ENCODE measurements at regions not wholly inside any gene's neighbourhood (a gene's known extent, or its start where the extent isn't known, plus 50 kb on each side); places are given as distances from the start of the nearest gene placed in this dataset.
"Not testable (repeated sequence)": the region's sequence is repeated elsewhere in the genome, so short reads cannot be mapped to it uniquely, and the experiment has no call there.

- H4K20me1 ChIP-seq (replicated peaks; ENCODE audit: control insufficient read depth, insufficient read depth, low read length), result no peaks in the 10 kb centered on the region
- in situ Hi-C loops (cut with MboI), result no loop called here
- no peak overlapping the region for H3K4me3 ChIP-seq
- 0% methylated on average over 4 of the region's 4 CpGs for WGBS (ENCODE audit: insufficient coverage, low coverage, missing lambda C conversion rate)
- ATAC-seq (no peak), DNase-seq (ENCODE audit: extremely low read depth in 1 of 4, low spot score in 3 of 4) (no peak), FAIRE-seq (no peak)
- no peaks in the 10 kb centered on the region for H3K79me2 ChIP-seq (ENCODE audit: control insufficient read depth, insufficient read depth, low read length)
- no peak overlapping the region for H3K4me2 ChIP-seq (ENCODE audit: insufficient read depth, low read length)
- no peak overlapping the region for H3K9ac ChIP-seq (ENCODE audit: insufficient read depth in 1 of 2, low read depth in 2 of 2, low read length in 2 of 2)
- POLR2A ChIA-PET, result no interaction called here
- intact Hi-C loops (cut with micrococcal nuclease), result no loop called here
- H3K4me1 ChIP-seq (replicated peaks in 1 of 2; ENCODE audit: control insufficient read depth in 2 of 2, insufficient read depth in 2 of 2, low read length in 2 of 2), result no peaks in the 10 kb centered on the region
- H3K9me3 ChIP-seq (replicated peaks; ENCODE audit: control insufficient read depth, insufficient read depth, low read depth, low read length), result no peaks in the 10 kb centered on the region; the same call in 1 of the 2 replicates
- BruUV-seq (replicated peaks), result no TSS peak
- no peaks in the 10 kb centered on the region for H3K27me3 ChIP-seq (ENCODE audit: control insufficient read depth in 2 of 2, insufficient read depth in 2 of 2, low read length in 2 of 2)
- CTCF ChIA-PET (ENCODE audit: low intra/inter-chr PET ratio), result no interaction called here
- H3K36me3 ChIP-seq (ENCODE audit: control insufficient read depth, insufficient read depth, low read length), result no peaks in the 10 kb centered on the region
- H3K27ac ChIP-seq (ENCODE audit: extremely low read depth, low read depth, low read length), result no peak overlapping the region
- no peaks in the 10 kb centered on the region for H3K9me1 ChIP-seq (ENCODE audit: control insufficient read depth, insufficient read depth, low read length)
- TF ChIP-seq RBM34 (IDR thresholded peaks at IDR 0.05; ENCODE audit: borderline replicate concordance, insufficient read depth, low read length) (no peak), NFE2 (IDR thresholded peaks at IDR 0.05; ENCODE audit: low read depth) (no peak), CREBBP (IDR thresholded peaks at IDR 0.05; ENCODE audit: low read depth, low read length) (peak; percentile 11), CLOCK (CRISPR knock-in tag; IDR thresholded peaks at IDR 0.05; ENCODE audit: borderline replicate concordance) (no peak), ZBTB26 (CRISPR knock-in tag; IDR thresholded peaks at IDR 0.05) (no peak)
- H2AFZ ChIP-seq (ENCODE audit: low read depth, low read length), result no peak overlapping the region
Measured at GRCh38 chr21:7947422-7947821, 2574.0 kb upstream of the TPTE start.

GRCh38 chr21:7948727-7949126 lies 2572.7 kb upstream of the TPTE start:
- POLR2A ChIA-PET; H2AFZ ChIP-seq (ENCODE audit: low read depth, low read length); H3K9ac ChIP-seq (ENCODE audit: insufficient read depth in 1 of 2, low read depth in 2 of 2, low read length in 2 of 2); BruUV-seq (replicated peaks); H3K27ac ChIP-seq (ENCODE audit: extremely low read depth, low read depth, low read length); H3K9me1 ChIP-seq (ENCODE audit: control insufficient read depth, insufficient read depth, low read length); FAIRE-seq; intact Hi-C loops (cut with micrococcal nuclease); H3K9me3 ChIP-seq (replicated peaks; ENCODE audit: control insufficient read depth, insufficient read depth, low read depth, low read length); ATAC-seq; H4K20me1 ChIP-seq (replicated peaks; ENCODE audit: control insufficient read depth, insufficient read depth, low read length); in situ Hi-C loops (cut with MboI); H3K27me3 ChIP-seq (ENCODE audit: control insufficient read depth in 2 of 2, insufficient read depth in 2 of 2, low read length in 2 of 2); H3K4me1 ChIP-seq (replicated peaks in 1 of 2; ENCODE audit: control insufficient read depth in 2 of 2, insufficient read depth in 2 of 2, low read length in 2 of 2); H3K4me3 ChIP-seq; H3K79me2 ChIP-seq (ENCODE audit: control insufficient read depth, insufficient read depth, low read length); H3K36me3 ChIP-seq (ENCODE audit: control insufficient read depth, insufficient read depth, low read length); H3K4me2 ChIP-seq (ENCODE audit: insufficient read depth, low read length); CTCF ChIA-PET (ENCODE audit: low intra/inter-chr PET ratio); DNase-seq (ENCODE audit: extremely low read depth in 1 of 4, low spot score in 3 of 4): not testable (repeated sequence)
- 3% methylated on average over 7 of the region's 7 CpGs for WGBS (ENCODE audit: insufficient coverage, low coverage, missing lambda C conversion rate)

- H3K9me1 ChIP-seq (ENCODE audit: control insufficient read depth, insufficient read depth, low read length); DNase-seq (ENCODE audit: extremely low read depth in 1 of 4, low spot score in 3 of 4); in situ Hi-C loops (cut with MboI); FAIRE-seq; H2AFZ ChIP-seq (ENCODE audit: low read depth, low read length); CTCF ChIA-PET (ENCODE audit: low intra/inter-chr PET ratio); H3K4me2 ChIP-seq (ENCODE audit: insufficient read depth, low read length); BruUV-seq (replicated peaks); H3K9ac ChIP-seq (ENCODE audit: insufficient read depth in 1 of 2, low read depth in 2 of 2, low read length in 2 of 2); H3K4me1 ChIP-seq (replicated peaks in 1 of 2; ENCODE audit: control insufficient read depth in 2 of 2, insufficient read depth in 2 of 2, low read length in 2 of 2); H4K20me1 ChIP-seq (replicated peaks; ENCODE audit: control insufficient read depth, insufficient read depth, low read length); H3K27me3 ChIP-seq (ENCODE audit: control insufficient read depth in 2 of 2, insufficient read depth in 2 of 2, low read length in 2 of 2); POLR2A ChIA-PET; H3K36me3 ChIP-seq (ENCODE audit: control insufficient read depth, insufficient read depth, low read length); H3K4me3 ChIP-seq; H3K79me2 ChIP-seq (ENCODE audit: control insufficient read depth, insufficient read depth, low read length); intact Hi-C loops (cut with micrococcal nuclease); H3K27ac ChIP-seq (ENCODE audit: extremely low read depth, low read depth, low read length); ATAC-seq; H3K9me3 ChIP-seq (replicated peaks; ENCODE audit: control insufficient read depth, insufficient read depth, low read depth, low read length): not testable (repeated sequence)
- under 1% methylated on average over 6 of the region's 6 CpGs for WGBS (ENCODE audit: insufficient coverage, low coverage, missing lambda C conversion rate)
Measured at GRCh38 chr21:7949882-7950281, 2571.5 kb upstream of the TPTE start.
